GOT3 (cell line): ENCODE measurements at regions not wholly inside any gene's neighbourhood (a gene's known extent, or its start where the extent isn't known, plus 50 kb on each side); places are given as distances from the start of the nearest gene placed in this dataset.
"Not testable (repeated sequence)": the region's sequence is repeated elsewhere in the genome, so short reads cannot be mapped to it uniquely, and the experiment has no call there.

Source experiments
- DNase-seq: peaks from one replicate; lab custom pipeline; 2025; ENCODE audit warnings: mixed read lengths; lab: John Stamatoyannopoulos, UW

- DNase-seq, result no peak
Measured at GRCh38 chr12:3367750-3368444, 123.1 kb upstream of the PRMT8 start.

GRCh38 chr12:3371018-3371417, 120.0 kb upstream of the PRMT8 start:
- no peak for DNase-seq

- DNase-seq, result no peak
Measured at GRCh38 chr12:3375326-3375725, 115.7 kb upstream of the PRMT8 start.

- DNase-seq, result no peak
Measured at GRCh38 chr12:3376779-3377455, 114.1 kb upstream of the PRMT8 start.

GRCh38 chr12:3378655-3379054, 112.3 kb upstream of the PRMT8 start:
- DNase-seq, result no peak

- DNase-seq, result no peak
Measured at GRCh38 chr12:3379079-3379478, 111.9 kb upstream of the PRMT8 start.

GRCh38 chr12:3380200-3381043, 110.6 kb upstream of the PRMT8 start:
- DNase-seq, result peak; percentile 7

- no peak for DNase-seq
Measured at GRCh38 chr12:3381059-3382047, 109.7 kb upstream of the PRMT8 start.

GRCh38 chr12:3389986-3390385, 101.0 kb upstream of the PRMT8 start:
- DNase-seq, result no peak

GRCh38 chr12:3397596-3397995, 93.4 kb upstream of the PRMT8 start:
- not testable (repeated sequence) for DNase-seq

GRCh38 chr12:3398196-3398789, 92.7 kb upstream of the PRMT8 start:
- DNase-seq, result no peak

GRCh38 chr12:3405821-3406220, 85.2 kb upstream of the PRMT8 start:
- no peak for DNase-seq

- DNase-seq, result no peak
Measured at GRCh38 chr12:3407723-3408122, 83.3 kb upstream of the PRMT8 start.

- no peak for DNase-seq
Measured at GRCh38 chr12:3409662-3410061, 81.3 kb upstream of the PRMT8 start.

- no peak for DNase-seq
Measured at GRCh38 chr12:3416159-3416558, 74.8 kb upstream of the PRMT8 start.

- DNase-seq, result no peak
Measured at GRCh38 chr12:3416670-3417069, 74.3 kb upstream of the PRMT8 start.

- no peak for DNase-seq
Measured at GRCh38 chr12:3417113-3417512, 73.9 kb upstream of the PRMT8 start.

- DNase-seq, result no peak
Measured at GRCh38 chr12:3417937-3418462, 73.0 kb upstream of the PRMT8 start.

- DNase-seq, result no peak
Measured at GRCh38 chr12:3418609-3419390, 72.2 kb upstream of the PRMT8 start.

GRCh38 chr12:3419558-3419957, 71.4 kb upstream of the PRMT8 start:
- no peak for DNase-seq
